ENCODE measurements at regions not wholly inside any gene's neighbourhood (a gene's known extent, or its start where the extent isn't known, plus 50 kb on each side); places are given as distances from the start of the nearest gene placed in this dataset.

DNA sequence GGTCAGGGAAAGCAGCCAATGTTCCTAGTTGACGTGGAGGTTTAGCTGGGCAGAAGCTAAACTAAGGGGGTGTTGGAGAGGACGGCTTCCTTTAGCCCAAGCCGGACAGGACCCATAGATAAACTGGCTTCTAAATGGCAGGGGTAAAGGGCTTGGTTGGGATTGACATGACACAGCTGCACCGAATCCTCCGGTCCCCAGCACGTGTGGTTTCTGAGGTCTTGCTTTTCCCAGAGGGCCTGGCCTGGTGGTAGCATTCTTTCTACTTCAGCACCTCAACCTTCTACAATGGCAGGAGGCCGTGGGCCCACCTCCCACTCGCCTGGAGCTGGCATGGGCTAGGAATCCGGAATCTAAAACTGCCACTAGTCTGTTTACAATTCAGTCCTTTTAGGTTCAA, 163.0 kb downstream of the FGF9 start:
- Histone ChIP-seq H3K27ac (ENCODE audit: low read depth, low read length) (no peak overlapping the region), H3K9me3 (ENCODE audit: control insufficient read depth in 1 of 2, low read length in 2 of 2) (no peaks in the 10 kb centered on the region), H3K9ac (ENCODE audit: low read depth in 1 of 2, low read length in 2 of 2) (no peak overlapping the region), H3K27me3 (ENCODE audit: control insufficient read depth in 1 of 2, insufficient read depth in 2 of 2, low read length in 2 of 2) (no peaks in the 10 kb centered on the region), H3K36me3 (ENCODE audit: control insufficient read depth in 1 of 2, insufficient read depth in 2 of 2, low read length in 2 of 2) (no peaks in the 10 kb centered on the region), H3K4me3 (ENCODE audit: low read depth in 1 of 2, low read length in 2 of 2) (no peak overlapping the region), H3K4me1 (ENCODE audit: control insufficient read depth in 1 of 2, insufficient read depth in 2 of 2, low read length in 2 of 2) (peaks cover 0 to 12% of the 10 kb centered on the region in 2 donors)

- H3K27me3 ChIP-seq (ENCODE audit: control insufficient read depth in 1 of 2, insufficient read depth in 2 of 2, low read length in 2 of 2) = no peaks in the 10 kb centered on the region
- H3K36me3 ChIP-seq (ENCODE audit: control insufficient read depth in 1 of 2, insufficient read depth in 2 of 2, low read length in 2 of 2) = no peaks in the 10 kb centered on the region
- no peak overlapping the region for H3K4me3 ChIP-seq (ENCODE audit: low read depth in 1 of 2, low read length in 2 of 2)
- H3K27ac ChIP-seq (ENCODE audit: low read depth, low read length) = no peak overlapping the region
- H3K9me3 ChIP-seq (ENCODE audit: control insufficient read depth in 1 of 2, low read length in 2 of 2) = no peaks in the 10 kb centered on the region
- peaks cover 0 to 12% of the 10 kb centered on the region in 2 donors for H3K4me1 ChIP-seq (ENCODE audit: control insufficient read depth in 1 of 2, insufficient read depth in 2 of 2, low read length in 2 of 2)
- no peak overlapping the region for H3K9ac ChIP-seq (ENCODE audit: low read depth in 1 of 2, low read length in 2 of 2)
Measured at GRCh38 chr13:21834521-21834920, 163.6 kb downstream of the FGF9 start.

GRCh38 chr13:21837288-21837687, 166.4 kb downstream of the FGF9 start:
- H3K4me1 ChIP-seq (ENCODE audit: control insufficient read depth in 1 of 2, insufficient read depth in 2 of 2, low read length in 2 of 2) = peaks cover 0 to 12% of the 10 kb centered on the region in 2 donors
- no peaks in the 10 kb centered on the region for H3K27me3 ChIP-seq (ENCODE audit: control insufficient read depth in 1 of 2, insufficient read depth in 2 of 2, low read length in 2 of 2)
- H3K4me3 ChIP-seq (ENCODE audit: low read depth in 1 of 2, low read length in 2 of 2) = no peak overlapping the region
- no peak overlapping the region for H3K27ac ChIP-seq (ENCODE audit: low read depth, low read length)
- no peak overlapping the region for H3K9ac ChIP-seq (ENCODE audit: low read depth in 1 of 2, low read length in 2 of 2)
- no peaks in the 10 kb centered on the region for H3K36me3 ChIP-seq (ENCODE audit: control insufficient read depth in 1 of 2, insufficient read depth in 2 of 2, low read length in 2 of 2)
- H3K9me3 ChIP-seq (ENCODE audit: control insufficient read depth in 1 of 2, low read length in 2 of 2) = no peaks in the 10 kb centered on the region

DNA sequence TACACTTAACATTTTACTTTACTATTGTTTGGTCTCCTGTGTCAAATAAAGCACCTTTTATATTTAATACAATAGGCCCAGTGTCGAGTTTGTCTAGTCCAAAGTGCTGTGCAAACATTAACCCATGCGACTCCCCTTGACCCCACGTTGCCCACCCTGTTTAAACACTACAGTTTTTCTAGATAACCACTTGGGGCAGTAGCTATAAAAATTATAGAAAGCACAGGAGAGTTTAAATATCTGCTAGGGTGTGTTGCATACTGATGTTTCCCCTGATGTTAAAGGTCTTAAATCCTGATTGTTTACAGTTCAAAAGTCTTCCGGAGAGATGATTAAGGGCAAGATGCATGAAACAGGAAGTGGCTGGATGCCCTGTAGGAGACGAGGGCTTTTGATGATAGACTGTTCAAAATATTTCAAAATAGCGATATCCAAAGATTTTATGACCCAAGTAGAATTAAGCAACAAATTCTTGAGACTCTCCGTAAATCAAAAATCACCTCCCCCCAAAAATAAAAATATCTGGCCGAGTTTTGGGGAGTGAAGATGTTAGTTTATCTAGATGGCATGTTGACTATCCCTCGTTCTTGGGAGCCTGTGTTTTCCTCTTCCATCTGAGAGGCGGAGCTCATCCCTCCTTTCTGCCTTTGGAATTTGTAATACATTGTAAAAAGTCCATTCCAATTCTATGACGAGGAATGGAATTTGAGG, 167.1 kb downstream of the FGF9 start:
- H3K9me3 ChIP-seq (ENCODE audit: control insufficient read depth in 1 of 2, low read length in 2 of 2) = no peaks in the 10 kb centered on the region
- no peak overlapping the region for H3K4me3 ChIP-seq (ENCODE audit: low read depth in 1 of 2, low read length in 2 of 2)
- no peaks in the 10 kb centered on the region for H3K36me3 ChIP-seq (ENCODE audit: control insufficient read depth in 1 of 2, insufficient read depth in 2 of 2, low read length in 2 of 2)
- H3K27me3 ChIP-seq (ENCODE audit: control insufficient read depth in 1 of 2, insufficient read depth in 2 of 2, low read length in 2 of 2) = no peaks in the 10 kb centered on the region
- peaks cover 0 to 12% of the 10 kb centered on the region in 2 donors for H3K4me1 ChIP-seq (ENCODE audit: control insufficient read depth in 1 of 2, insufficient read depth in 2 of 2, low read length in 2 of 2)
- H3K9ac ChIP-seq (ENCODE audit: low read depth in 1 of 2, low read length in 2 of 2) = no peak overlapping the region
- no peak overlapping the region for H3K27ac ChIP-seq (ENCODE audit: low read depth, low read length)

DNA sequence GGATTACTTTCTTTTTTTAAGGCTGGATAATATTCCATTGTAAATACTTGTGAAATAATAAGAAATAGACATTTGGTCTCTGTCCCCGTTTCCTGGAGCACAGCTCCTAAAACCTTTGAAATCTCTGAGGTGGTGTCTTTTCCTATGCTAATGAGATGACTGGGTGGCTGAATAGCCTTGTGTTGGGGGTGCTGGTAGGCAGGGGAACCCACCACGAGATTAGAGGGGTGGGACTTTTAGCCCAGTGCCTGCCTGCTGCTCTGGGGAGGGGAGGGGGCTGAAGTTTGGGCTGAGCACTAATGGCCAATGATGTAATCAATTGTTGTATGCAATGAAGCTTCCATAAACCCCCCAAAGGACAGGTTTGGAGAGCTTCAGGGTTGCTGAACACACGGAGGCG, 175.7 kb downstream of the FGF9 start:
- H3K36me3 ChIP-seq (ENCODE audit: control insufficient read depth in 1 of 2, insufficient read depth in 2 of 2, low read length in 2 of 2) = no peaks in the 10 kb centered on the region
- no peaks in the 10 kb centered on the region for H3K9me3 ChIP-seq (ENCODE audit: control insufficient read depth in 1 of 2, low read length in 2 of 2)
- no peaks in the 10 kb centered on the region for H3K27me3 ChIP-seq (ENCODE audit: control insufficient read depth in 1 of 2, insufficient read depth in 2 of 2, low read length in 2 of 2)
- H3K4me3 ChIP-seq (ENCODE audit: low read depth in 1 of 2, low read length in 2 of 2) = no peak overlapping the region
- no peaks in the 10 kb centered on the region for H3K4me1 ChIP-seq (ENCODE audit: control insufficient read depth in 1 of 2, insufficient read depth in 2 of 2, low read length in 2 of 2)
- no peak overlapping the region for H3K9ac ChIP-seq (ENCODE audit: low read depth in 1 of 2, low read length in 2 of 2)
- no peak overlapping the region for H3K27ac ChIP-seq (ENCODE audit: low read depth, low read length)

- Histone ChIP-seq H3K4me3 (ENCODE audit: low read depth in 1 of 2, low read length in 2 of 2) (no peak overlapping the region), H3K9ac (ENCODE audit: low read depth in 1 of 2, low read length in 2 of 2) (no peak overlapping the region), H3K27ac (ENCODE audit: low read depth, low read length) (no peak overlapping the region), H3K4me1 (ENCODE audit: control insufficient read depth in 1 of 2, insufficient read depth in 2 of 2, low read length in 2 of 2) (no peaks in the 10 kb centered on the region), H3K36me3 (ENCODE audit: control insufficient read depth in 1 of 2, insufficient read depth in 2 of 2, low read length in 2 of 2) (no peaks in the 10 kb centered on the region), H3K27me3 (ENCODE audit: control insufficient read depth in 1 of 2, insufficient read depth in 2 of 2, low read length in 2 of 2) (no peaks in the 10 kb centered on the region), H3K9me3 (ENCODE audit: control insufficient read depth in 1 of 2, low read length in 2 of 2) (no peaks in the 10 kb centered on the region)
Measured at GRCh38 chr13:21849323-21849722, 178.4 kb downstream of the FGF9 start.

DNA sequence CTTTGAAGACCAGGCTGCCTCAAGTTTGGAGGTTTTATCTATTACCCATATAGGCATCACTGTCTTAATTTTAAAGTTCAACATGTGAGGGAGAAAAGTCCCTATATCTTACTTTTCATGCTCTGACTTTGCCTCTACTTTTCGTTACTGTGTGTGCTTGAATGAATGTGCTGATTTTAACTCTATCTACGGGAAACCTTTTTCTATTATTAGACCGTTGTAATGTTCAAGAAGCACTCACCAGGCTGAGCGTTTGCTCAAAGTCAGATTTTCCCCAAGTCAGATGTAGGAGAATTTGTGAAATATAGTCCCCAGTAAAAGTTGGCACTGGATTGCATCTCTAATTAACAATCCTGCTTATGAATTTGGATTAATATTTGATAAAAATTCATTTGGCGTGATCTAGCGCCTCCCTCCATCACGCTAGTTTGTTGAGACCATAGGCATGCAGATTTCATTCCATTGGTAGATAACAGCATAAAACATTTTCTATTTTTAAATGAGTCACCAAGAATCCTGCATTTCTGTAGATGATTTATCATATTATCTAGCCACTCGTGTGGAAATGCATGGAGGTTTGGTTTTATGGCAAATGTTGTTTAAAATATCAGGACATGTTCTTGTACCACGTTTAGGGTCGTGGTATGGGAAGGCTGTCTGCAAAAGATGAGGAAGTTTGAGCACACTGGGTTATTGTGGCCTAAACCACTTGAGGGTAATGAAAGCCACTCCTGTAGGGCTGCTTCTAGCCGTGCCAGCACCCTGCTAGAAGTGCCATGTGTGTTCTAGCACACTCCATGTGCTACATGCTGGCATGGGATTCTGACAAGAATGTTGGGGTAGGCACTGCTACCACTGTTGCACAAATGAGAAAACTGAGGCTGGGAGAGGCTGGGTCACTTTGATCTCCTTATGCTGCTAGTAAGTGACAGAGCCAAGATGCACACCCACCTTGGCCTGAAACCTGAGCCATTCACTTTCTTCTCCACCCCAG, 179.4 kb downstream of the FGF9 start:
- H3K4me3 ChIP-seq (ENCODE audit: low read depth in 1 of 2, low read length in 2 of 2) = no peak overlapping the region
- no peaks in the 10 kb centered on the region for H3K36me3 ChIP-seq (ENCODE audit: control insufficient read depth in 1 of 2, insufficient read depth in 2 of 2, low read length in 2 of 2)
- H3K27ac ChIP-seq (ENCODE audit: low read depth, low read length) = no peak overlapping the region
- no peak overlapping the region for H3K9ac ChIP-seq (ENCODE audit: low read depth in 1 of 2, low read length in 2 of 2)
- no peaks in the 10 kb centered on the region for H3K27me3 ChIP-seq (ENCODE audit: control insufficient read depth in 1 of 2, insufficient read depth in 2 of 2, low read length in 2 of 2)
- no peaks in the 10 kb centered on the region for H3K9me3 ChIP-seq (ENCODE audit: control insufficient read depth in 1 of 2, low read length in 2 of 2)
- no peaks in the 10 kb centered on the region for H3K4me1 ChIP-seq (ENCODE audit: control insufficient read depth in 1 of 2, insufficient read depth in 2 of 2, low read length in 2 of 2)

DNA sequence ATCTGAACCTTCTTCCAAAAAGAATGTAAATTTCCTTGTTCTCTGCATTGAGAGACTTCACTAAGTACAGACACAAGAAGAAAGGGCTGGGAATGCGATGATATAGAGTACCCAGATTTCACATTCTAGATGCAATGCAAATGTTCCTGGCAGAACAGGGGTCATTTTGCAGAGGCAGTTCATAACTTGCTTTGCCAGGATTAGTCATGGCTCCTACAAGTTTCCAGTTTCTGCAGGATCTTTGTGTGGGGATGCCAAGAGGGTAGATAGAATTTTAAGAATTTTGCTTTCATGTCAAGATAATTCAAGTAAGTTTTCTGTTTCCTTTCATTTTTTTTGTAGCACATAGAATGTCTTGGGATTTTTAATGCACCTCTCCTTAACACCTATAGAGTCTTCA, 181.2 kb downstream of the FGF9 start:
- H3K27me3 ChIP-seq (ENCODE audit: control insufficient read depth in 1 of 2, insufficient read depth in 2 of 2, low read length in 2 of 2) = no peaks in the 10 kb centered on the region
- no peaks in the 10 kb centered on the region for H3K9me3 ChIP-seq (ENCODE audit: control insufficient read depth in 1 of 2, low read length in 2 of 2)
- no peaks in the 10 kb centered on the region for H3K4me1 ChIP-seq (ENCODE audit: control insufficient read depth in 1 of 2, insufficient read depth in 2 of 2, low read length in 2 of 2)
- no peak overlapping the region for H3K27ac ChIP-seq (ENCODE audit: low read depth, low read length)
- no peak overlapping the region for H3K4me3 ChIP-seq (ENCODE audit: low read depth in 1 of 2, low read length in 2 of 2)
- no peak overlapping the region for H3K9ac ChIP-seq (ENCODE audit: low read depth in 1 of 2, low read length in 2 of 2)
- H3K36me3 ChIP-seq (ENCODE audit: control insufficient read depth in 1 of 2, insufficient read depth in 2 of 2, low read length in 2 of 2) = no peaks in the 10 kb centered on the region

DNA sequence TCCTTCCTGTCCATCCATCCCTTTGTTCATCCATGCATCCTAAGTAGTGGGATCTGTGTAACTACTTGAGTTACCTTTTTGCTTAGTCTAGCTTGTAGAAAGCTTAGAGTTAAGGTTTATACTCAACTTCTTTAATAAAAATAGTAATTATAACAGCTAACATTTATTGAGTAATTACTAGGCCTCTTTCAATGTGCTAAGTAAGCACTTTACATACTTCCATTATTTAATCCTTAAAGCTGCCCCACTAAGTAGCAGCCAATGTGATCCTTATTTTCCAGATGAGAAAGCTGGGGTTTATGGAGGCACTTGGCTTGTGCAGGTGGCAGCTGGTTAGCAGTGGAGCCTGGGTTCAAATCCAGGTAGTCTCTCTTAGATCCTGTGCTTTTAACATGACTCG, 182.9 kb downstream of the FGF9 start:
- no peaks in the 10 kb centered on the region for H3K4me1 ChIP-seq (ENCODE audit: control insufficient read depth in 1 of 2, insufficient read depth in 2 of 2, low read length in 2 of 2)
- H3K36me3 ChIP-seq (ENCODE audit: control insufficient read depth in 1 of 2, insufficient read depth in 2 of 2, low read length in 2 of 2) = no peaks in the 10 kb centered on the region
- H3K27ac ChIP-seq (ENCODE audit: low read depth, low read length) = no peak overlapping the region
- H3K9ac ChIP-seq (ENCODE audit: low read depth in 1 of 2, low read length in 2 of 2) = no peak overlapping the region
- H3K27me3 ChIP-seq (ENCODE audit: control insufficient read depth in 1 of 2, insufficient read depth in 2 of 2, low read length in 2 of 2) = no peaks in the 10 kb centered on the region
- H3K9me3 ChIP-seq (ENCODE audit: control insufficient read depth in 1 of 2, low read length in 2 of 2) = no peaks in the 10 kb centered on the region
- no peak overlapping the region for H3K4me3 ChIP-seq (ENCODE audit: low read depth in 1 of 2, low read length in 2 of 2)

DNA sequence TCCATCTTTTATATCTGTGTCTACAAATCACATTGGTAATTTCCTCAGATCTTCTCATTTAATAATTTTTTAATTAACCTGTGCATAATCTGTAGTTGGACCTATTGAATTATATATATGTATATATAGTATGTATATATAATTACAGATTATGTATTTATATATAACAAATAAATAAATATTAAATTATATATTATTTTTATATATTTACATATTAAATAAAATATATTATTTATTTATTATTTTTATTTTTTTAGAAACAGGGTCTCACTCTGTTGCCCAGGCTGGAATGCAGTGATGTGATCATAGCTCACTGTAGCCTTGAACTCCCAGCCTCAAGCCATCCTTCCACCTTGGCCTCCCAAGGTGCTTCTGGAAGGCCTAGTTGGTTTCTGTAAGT, 197.9 kb downstream of the FGF9 start:
- H3K27me3 ChIP-seq (ENCODE audit: control insufficient read depth in 1 of 2, insufficient read depth in 2 of 2, low read length in 2 of 2) = no peaks in the 10 kb centered on the region
- H3K36me3 ChIP-seq (ENCODE audit: control insufficient read depth in 1 of 2, insufficient read depth in 2 of 2, low read length in 2 of 2) = no peaks in the 10 kb centered on the region
- no peak overlapping the region for H3K27ac ChIP-seq (ENCODE audit: low read depth, low read length)
- no peak overlapping the region for H3K4me3 ChIP-seq (ENCODE audit: low read depth in 1 of 2, low read length in 2 of 2)
- no peak overlapping the region for H3K9ac ChIP-seq (ENCODE audit: low read depth in 1 of 2, low read length in 2 of 2)
- no peaks in the 10 kb centered on the region for H3K9me3 ChIP-seq (ENCODE audit: control insufficient read depth in 1 of 2, low read length in 2 of 2)
- peaks cover 0 to 3% of the 10 kb centered on the region in 2 donors for H3K4me1 ChIP-seq (ENCODE audit: control insufficient read depth in 1 of 2, insufficient read depth in 2 of 2, low read length in 2 of 2)

Measured in duodenal mucosa (tissue), 2 donors.